Ammon's horn (tissue), 1 donor: ENCODE measurements at regions not wholly inside any gene's neighbourhood (a gene's known extent, or its start where the extent isn't known, plus 50 kb on each side); places are given as distances from the start of the nearest gene placed in this dataset.

Experiments
- DNase-seq: peaks from one replicate; pipeline ENCODE4 v3.0.0-alpha.2; 2016; ENCODE audit warnings: low spot score

DNA sequence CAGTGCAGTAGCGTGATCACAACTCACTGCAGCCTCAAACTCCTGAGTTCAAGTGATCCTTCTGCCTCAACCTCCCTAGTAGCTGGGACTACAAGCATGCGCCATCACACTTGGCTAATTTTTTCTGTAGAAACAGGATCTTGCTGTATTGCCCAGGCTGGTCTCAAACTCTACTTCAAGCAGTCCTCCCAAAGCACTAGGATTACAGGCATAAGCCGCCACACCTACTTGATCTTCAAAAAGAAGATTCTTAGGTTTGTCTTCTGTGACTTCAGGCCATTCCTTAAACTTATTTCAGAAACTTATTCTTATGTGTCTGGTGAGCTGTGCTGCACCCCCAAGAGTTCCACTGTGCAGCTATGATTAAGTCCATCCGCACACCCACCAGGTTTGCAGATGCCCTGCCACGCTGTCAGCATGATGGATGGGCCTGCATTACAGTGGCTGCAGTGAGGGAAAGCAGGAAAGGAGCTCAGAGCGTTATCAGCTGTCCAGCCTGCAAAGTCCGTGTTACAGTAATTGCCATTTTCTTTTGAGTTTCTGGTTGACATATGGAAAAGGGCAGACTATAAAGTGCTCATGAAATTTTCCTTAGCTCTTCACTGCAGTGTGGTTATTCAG is 146.6 kb downstream of the AASDH start:
- DNase-seq = no peak

DNA sequence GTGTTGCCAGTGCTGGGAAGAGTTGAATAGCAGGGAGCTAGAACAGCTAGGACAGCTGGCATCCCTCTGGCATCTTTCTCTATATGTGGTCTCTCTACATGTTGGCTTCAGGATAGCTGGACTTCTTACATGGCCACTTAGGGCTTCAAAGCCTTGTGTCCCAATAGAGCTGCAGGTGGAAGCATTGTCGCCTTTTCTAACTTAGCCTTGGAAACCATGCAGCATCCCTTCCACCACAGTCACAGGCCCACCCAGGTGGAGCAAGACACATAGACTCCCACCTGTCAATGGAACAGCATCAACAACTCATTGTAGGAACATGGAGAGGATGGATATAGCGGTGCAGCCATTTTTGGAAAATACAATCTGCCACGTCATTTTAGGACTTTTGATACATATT is 149.0 kb downstream of the AASDH start:
- no peak for DNase-seq

DNA sequence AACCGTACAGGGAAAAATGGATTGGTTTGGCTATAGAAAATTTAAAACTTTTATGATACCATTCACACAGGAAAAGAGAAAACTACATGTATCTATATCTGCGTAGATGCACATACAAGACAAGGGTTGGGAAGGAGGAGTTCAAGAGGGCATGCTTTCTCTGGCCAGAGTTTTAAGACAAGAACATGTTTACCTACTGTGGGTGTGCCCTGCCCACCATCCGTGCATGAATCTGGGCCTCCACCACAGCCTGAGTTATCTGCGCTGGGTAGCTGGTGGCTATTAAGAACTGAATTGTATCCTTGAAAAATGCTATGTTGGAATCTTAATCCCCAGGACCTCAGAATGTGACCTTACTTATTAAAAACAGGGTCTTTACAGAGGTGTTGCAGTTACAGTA is 151.6 kb downstream of the AASDH start:
- DNase-seq = no peak

DNA sequence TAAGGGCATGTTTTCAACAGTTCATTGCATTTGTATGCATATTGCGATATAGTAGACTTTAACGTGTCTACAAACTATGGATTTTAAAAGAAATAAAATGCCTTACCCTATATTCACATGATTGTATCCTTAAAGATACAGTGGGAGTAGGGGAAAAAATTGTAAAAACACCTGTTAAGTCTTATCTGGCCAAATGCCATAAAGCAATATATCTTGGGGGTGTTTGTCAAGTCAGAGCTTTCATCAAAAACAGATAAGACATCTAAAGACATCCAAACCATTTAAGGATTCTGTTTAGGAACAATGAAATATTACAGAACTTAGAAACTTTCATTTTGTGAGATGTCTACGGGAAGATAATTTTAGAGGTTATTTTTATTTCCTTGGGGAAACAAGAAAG is 152.3 kb downstream of the AASDH start:
- DNase-seq = no peak

DNA sequence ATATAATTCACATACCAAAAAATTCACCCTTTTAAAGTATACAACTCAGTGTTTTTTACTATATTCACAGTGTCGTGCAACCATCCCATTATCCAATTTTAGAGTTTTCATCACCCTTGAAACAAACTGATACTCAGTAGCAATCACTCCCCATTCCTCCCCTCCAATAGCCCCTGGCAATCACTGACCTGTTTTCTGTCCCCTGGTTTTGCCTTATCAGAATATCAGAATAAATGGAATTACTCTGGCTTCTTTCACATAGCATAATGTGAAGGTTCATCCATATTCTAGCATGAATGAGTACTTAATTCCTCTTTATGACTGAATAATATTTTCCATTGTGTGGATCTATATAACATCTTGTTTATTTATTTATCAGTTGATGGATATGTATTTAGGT is 153.2 kb downstream of the AASDH start:
- DNase-seq = no peak

DNA sequence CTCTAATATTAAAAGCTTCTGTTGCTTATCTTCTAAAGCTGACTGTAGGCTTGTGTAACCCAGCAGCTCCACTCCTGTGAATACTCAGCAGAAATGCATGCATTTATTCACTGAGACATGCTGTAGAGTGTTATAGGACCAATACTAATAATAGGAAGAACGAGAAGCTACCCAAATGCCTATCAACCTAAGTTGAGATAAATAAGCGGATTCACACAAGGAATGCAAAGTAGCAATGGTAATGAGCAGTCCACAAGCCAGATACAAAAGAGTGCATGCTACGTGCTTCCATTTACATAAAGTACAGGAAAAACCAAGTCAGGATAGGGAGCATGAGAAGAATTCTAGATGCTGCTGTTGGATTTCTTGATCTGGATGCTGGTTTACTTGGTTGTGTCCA is 155.9 kb downstream of the AASDH start:
- no peak for DNase-seq

DNA sequence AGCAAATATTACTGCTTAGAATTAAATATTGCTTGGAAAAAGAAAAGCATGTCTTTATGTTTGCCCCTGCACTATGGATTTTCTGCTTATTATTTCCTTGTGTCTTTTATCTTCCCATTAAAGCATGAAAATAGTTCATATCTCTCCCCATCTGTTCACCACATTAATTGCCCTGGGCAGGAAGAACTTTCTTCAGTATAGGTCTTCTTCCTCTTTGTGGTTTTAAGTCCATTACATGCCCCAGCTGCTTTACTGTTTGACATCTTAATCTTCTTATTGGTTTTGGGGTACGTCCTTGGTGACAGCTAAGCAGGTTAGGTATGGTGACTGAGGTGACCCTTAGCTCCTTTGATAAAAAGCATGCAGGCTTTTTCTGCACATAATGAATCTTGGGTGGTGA is 157.3 kb downstream of the AASDH start:
- no peak for DNase-seq

DNA sequence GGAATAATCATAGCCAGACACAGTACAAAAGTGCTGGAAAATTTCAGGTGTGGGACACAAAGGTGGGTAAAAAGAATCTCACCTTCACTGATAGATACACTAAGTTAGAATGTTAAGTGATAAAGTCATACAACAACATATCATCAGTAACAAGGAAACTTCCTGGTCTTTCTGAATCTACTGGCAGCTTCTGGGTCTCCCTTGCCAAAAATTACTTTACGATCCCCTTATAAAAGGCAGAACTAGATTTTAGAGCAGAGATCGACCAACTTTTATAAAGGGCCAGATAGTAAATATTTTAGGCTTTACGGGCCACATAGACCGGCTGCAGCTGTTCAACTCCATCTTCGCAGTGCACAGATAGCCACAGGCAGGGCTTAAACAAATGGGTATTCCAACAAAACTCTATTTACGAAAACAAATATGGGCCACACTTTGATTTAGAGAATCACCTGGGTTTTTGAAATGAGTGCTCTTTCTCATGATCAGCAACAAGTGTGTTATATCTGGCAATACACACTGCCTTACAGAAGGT is 159.9 kb downstream of the AASDH start:
- no peak for DNase-seq

DNA sequence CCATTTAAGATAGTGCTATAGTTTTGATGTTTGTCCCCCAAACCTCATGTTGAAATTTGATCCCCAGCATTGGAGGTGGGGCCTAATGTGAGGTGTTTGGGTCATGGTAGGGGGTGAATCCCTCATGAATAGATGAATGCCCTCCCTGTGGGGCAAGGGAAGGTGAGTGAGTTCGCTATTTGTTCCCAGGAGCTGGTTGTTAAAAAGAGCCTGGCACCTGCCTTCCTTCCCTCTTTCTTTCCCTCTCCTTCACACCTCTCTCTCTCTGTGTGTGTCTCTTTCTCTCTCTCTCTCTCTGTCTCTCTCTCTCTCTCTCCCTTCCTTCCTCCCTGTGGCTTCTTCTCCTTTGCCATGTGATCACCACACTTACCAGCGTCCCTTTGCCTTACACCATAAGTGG is 160.7 kb downstream of the AASDH start:
- no peak for DNase-seq

DNA sequence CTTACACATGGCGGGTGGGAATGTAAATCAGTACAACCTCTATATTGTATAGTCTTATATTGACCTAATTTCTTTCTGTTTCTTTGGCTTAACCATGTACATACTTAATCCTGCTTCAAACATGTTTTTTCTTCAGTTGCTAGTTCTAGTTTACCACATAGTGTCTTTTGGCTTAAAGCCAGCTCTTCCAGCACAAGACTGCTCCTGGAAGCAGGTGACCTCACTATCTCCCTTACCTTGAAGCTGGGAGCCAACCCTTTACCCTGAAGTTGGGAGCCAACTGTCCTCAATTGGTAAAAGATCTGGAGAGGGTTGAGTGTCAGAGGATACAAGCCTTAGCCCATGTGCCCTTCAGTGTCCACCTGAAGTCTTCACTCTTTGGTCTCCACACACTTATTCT is 162.7 kb downstream of the AASDH start:
- no peak for DNase-seq

DNA sequence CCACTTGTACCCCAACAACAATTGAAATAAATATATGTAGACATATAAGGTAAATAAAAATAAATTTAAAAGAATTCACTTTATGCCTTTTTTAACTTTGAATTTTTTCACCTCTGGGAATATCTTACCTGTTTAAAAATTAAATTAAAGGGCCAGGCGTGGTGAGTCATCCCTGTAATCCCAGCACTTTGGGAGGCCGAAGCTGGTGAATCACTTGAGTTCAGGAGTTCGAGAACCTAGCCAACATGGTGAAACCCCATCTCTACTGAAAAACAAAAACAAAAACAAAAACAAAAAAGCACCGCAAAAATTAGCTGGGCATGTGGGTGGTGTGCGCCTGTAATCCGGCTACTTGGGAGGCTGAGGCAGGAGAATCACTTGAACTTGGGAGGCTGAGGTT is 164.8 kb downstream of the AASDH start:
- no peak for DNase-seq

DNA sequence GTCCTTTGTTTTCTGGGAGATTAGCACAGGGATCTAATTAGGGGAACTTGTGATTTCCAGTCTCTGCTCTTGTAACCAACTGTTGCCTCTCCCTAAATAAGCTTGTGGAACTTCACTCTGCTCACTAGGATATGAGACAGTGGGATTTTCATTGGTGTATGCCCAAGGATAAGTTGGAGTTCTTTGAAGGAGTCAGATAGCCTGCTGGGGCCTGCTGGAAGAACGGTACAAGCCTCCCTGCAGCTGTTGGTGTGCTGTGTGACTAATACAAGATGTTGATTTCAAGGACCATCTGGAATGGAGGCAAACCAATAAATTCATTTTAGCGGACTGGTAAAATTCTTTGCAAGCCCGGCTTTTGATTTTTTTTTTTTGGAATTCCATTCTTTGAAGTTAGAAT is 167.0 kb downstream of the AASDH start:
- no peak for DNase-seq

DNA sequence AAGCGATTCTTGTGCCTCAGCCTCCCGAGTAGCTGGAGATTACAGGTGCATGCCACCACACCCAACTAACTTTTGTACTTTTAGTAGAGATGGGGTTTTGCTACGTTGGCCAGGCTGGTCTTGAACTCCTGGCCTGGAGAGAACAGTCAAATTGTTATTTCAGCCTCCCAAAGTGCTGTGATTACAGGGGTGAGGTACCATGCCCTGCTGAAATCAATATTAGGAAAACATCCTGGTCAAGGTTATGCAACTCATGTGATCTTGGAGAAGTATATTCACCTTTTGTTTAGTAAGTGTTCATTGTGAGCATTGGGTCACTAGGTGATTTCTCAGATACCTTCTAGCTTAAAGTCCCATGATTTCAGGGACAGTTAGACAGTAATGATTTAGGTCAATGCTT is 167.8 kb downstream of the AASDH start:
- no peak for DNase-seq

DNA sequence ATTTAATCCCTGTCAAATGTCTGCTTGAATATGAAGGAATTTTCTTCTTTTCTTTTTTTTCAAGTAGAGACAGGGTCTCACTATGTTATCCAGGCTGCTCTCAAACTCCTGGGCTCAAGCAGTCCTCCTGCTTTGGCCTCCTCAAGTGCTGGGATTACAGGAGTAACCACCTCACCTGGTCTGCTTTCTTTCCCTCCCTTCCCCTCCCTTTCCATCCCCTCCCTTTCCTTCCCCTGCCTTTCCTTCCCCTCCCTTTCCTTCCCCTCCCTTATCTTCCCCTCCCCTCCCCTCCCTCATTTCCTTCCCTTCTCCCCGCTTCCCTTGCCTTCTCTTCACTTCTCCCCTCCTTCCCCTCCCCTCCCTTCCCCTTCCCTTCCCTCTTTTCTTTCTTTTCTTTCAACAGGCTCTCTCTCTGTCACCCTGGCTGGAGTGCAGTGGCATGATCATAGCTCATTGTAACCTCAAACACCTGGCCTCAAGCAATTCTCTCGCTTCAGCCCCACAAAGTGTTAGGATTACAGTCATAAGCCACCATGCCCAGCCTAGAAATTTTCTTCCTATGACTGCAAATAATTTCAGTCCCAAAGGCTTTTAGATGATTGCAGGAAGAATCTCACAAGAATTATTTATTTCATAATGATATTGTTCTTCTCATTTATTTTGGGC is 168.9 kb downstream of the AASDH start:
- DNase-seq = no peak

DNA sequence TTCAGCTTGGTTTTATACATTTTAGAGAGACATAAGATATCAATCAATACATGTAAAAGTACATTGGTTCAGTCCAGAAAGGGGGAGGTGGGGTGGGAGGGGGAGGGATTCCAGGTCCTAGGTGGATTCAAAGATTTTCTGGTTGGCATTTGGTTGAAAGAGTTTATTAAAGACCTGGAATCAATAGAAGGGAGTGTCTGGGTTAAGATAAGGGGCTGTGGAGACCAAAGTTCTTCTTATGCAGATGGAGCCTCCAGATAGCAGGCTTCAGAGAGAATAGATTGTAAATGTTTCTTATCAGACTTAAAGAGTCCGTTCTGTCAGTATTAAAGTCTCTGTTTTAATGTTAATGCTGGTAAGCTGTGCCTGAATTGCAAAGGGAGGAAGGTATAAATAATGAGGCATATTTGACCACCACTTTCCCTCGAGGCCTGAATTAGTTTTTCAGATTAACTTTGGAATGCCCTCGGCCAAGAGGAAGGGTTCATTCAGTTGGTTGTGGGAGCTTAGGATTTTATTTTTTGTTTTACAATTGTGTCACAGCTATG is 169.9 kb downstream of the AASDH start:
- no peak for DNase-seq

DNA sequence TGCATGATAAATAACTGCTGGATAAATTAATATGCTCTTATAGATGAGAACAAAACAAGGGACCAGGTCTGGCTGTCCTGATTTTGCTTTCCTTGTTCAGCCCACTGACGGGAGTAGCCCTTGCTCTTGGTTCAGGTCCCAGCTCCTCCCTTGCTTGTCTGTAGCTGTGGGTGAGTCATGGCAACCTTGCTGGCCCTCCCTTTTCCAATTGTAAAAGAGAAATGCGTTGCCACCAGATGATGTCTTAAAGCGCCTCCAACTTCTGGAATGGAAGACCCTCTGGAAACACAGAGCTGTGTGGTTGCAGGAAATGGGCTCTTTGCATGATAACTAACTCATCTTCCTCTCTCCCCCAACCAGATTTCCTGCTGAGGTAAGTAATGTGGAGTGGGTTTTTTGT is 171.4 kb downstream of the AASDH start:
- DNase-seq = no peak

DNA sequence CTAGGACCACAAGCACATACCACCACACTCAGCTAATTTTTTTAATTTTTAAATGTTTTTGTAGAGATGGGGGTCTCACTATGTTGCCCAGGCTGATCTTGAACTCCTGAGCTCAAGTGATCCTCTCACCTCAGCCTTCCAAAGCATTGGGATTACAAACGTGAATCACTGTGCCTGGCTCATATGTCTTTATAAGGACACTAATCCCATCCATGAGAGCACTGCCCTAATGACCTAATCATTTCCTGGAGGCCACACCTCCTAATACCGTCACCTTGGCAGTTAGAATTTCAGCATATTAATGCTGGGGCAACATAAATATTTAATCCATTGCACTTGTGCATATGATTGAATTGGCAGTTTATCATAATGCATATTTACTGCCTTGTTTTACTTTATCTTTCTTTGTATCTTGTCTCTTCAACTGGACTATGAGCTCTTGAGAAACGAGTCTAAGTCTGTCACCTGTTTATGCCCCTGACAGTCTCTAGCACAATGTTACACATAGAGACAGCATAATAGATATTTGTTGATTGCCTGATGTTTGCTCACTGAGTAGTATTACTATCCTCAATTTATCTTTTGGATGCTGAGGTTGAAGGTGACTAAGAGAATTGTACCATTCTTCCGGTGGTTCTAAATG is 172.0 kb downstream of the AASDH start:
- DNase-seq = no peak

DNA sequence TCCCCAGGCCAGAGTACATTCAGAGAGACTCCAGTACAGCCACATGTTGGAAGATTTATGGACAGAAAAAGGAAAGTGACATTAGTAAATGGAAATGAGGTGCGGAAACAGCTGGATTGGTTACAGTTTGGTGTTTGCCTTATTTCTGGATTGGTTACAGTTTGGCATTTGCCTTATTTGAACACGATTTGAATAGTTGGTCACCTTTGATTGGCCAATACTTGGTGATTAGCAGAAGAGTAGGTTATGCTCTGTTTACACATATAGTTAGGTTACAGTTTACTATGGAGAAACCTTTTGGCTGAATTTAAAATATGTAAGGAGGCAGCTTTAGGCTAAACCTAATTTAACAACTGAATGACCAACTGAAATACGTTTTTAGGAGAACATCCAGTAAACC is 173.7 kb downstream of the AASDH start:
- DNase-seq = no peak

DNA sequence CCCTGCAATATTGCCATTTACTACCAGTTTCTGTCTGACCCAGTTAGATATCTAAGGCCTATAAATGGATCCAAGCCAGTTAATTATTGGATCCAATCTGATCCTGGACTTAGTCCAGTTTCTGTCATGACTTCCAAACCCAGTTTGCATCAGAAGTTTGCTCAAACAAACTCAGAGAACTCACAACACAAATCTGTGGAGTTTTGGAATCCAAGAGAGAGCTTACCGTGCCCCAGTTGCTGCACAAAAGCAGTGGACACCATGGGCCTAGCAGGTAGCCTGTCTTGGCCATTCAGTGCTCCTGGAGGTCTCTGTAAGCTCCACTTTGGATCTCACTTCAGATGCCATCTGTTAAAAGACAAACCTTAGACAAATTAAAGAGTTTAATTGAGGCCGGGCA is 174.5 kb downstream of the AASDH start:
- DNase-seq = no peak

DNA sequence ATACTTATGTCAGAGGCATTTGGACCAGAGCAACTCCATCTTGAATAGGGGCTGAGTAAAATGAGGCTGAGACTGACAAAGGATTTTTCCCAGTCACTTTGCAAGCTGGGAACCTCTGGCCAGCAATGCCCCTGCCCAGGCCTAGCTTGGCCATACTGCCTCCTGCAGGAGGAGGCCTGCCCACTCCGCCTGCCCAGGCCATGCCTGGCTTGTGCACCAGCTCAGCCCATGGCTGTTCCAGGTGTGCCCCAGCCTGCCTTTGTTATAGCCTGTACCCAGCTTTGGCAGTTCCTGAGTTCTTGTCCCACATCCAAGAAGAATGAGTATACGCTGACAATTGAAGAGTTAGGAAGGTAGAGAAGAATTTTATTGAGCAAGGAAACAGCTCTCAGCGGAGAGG is 176.1 kb downstream of the AASDH start:
- DNase-seq = no peak

DNA sequence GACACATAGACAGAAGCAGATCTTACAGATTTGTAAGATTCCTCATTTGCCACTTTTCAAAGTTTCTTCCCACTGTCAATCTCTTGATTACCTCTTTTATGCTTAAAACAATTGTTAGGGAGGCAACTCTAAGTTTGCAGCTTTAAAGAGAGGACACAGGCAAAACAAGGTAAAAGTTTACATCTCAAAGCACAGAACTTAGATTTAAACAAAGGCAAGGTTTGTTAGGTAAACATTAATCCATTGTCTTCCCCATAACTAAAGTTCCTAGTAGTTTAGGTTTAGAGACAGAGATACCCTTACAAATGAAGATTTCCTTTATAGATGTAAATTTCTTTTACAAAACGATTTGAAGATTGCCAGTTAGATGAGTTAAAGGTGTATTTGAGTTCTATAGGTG is 176.9 kb downstream of the AASDH start:
- no peak for DNase-seq

DNA sequence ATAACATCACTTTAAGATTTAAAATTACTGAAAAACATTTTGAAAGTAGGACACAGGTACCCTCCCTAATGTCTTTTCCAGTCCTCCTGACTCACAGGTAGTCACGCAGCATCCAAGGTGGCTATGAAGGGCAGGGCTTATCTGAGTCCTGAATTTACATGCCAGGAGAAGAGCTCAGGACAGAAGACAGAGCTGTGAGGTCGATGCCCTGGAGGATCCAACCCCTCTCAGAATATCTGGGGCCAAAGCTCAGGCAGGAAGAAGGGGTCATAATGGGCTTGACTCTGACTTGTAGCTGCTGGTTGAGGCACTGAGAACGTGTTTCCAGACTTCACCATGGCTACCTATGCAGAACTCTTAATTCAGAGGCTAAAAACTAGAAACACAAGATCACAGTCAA is 177.5 kb downstream of the AASDH start:
- DNase-seq = no peak

DNA sequence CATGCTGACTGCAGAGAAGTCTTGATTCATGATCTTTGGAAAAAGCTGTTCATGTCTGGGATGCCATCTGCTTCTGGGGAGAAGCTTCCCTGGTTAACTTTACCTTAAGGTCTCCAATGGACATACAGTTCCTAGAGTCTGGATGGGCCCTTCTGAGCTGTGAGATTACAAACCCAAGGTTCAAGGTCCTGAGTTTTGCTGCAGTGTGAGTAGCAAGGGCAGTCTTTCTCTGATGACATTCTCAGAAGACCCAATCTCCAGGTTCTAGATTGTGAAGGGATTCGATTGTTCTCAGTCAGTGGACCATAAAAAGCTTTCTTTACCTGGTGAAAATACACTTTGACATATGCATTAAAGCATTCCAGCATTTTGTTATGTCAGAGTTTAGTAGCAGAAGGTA is 179.2 kb downstream of the AASDH start:
- no peak for DNase-seq
